ENCODE measurements at regions not wholly inside any gene's neighbourhood (a gene's known extent, or its start where the extent isn't known, plus 50 kb on each side); places are given as distances from the start of the nearest gene placed in this dataset.
"Not testable (repeated sequence)": the region's sequence is repeated elsewhere in the genome, so short reads cannot be mapped to it uniquely, and the experiment has no call there.

DNA sequence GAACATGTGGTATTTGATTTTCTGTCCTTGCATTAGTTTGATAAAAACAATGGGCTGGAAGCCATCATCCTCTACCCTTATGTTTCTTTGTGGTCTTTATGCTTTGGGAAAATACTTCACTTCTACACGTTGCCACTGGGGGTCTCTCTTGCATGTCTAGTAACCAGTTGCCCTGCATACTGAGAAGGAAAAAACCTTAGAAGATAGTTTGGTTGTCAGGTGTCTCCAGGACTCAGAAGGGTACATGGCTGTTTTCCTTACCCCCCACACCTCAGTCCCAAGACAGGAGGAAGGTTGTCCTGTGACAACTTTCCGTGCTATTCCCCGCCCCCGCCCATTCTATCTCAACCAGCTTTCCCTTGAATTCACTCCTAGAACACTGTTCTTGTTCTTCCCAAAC, 62.1 kb upstream of the LANCL3 start:
- DNase-seq: peak; percentile 5

GRCh38 chrX:37516512-37516911, 54.9 kb upstream of the LANCL3 start:
- DNase-seq: not testable (repeated sequence)

DNA sequence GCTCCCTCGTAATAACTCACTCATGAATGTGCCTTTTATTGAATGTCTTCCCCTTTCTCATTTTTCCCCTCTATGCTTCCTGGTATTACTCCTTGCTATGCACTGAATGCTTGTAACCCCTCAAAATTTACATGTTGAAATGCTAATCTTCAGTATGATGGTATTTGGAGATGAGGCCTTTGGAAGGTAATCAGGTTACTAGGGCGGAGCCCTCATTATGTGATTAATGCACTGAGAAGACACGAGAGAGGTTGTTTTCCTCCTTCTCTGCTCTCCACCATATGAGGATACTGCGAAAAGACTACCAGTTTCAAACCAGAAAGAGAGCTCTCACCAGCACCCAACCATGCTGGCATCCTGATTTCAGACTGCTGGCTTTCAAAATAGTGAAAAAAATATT, 52.2 kb upstream of the LANCL3 start:
- not testable (repeated sequence) for DNase-seq

DNA sequence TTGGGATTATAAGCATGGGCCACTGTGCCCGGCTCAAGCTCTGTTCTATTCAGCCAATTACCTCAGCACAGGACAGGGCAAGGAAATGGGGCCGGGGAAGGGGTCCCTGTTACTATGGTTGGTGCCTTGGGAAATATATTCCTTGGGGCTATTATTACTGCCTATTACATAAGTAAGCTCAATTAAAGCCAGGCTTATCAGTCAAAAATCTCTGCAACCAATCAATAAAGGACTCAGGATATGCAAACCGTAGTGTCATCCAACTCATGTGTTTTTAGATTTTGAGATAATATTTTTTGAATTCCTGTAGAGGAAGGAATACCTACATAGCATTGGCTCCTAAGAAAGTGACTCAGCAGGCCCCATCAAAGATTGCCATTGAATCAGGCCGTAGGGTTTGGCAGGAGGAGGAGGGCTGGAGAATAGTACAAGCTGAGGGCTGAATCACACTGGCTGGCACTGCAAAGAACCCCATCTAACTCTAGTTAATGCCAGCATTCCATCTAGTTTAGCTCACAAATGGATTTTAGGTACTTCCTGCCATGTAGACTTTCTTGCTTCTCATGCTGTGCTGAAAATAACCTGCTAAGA, 50.5 kb upstream of the LANCL3 start:
- not testable (repeated sequence) for DNase-seq
